HepG2 (cell line): ENCODE measurements at regions not wholly inside any gene's neighbourhood (a gene's known extent, or its start where the extent isn't known, plus 50 kb on each side); places are given as distances from the start of the nearest gene placed in this dataset.

Experiments
- CEBPG ChIP-seq: IDR thresholded peaks from 2 replicates; pipeline ENCODE4 v1.6.1; 2016
- CREB1 ChIP-seq, 2 experiments: fragments of 450-650 bp in 1 of 2; IDR thresholded peaks; 2 replicates each; pipeline ENCODE4 v1.6.1; 2016 to 2017; ENCODE audit warnings: control low read depth in 1 of 2, mild to moderate bottlenecking in 1 of 2, missing compliant biosample characterization in 1 of 2, missing genetic modification characterization in 1 of 2
- GATAD2A ChIP-seq: IDR thresholded peaks from 2 replicates; pipeline ENCODE4 v1.6.1; 2016
- HMGXB4 ChIP-seq, 2 experiments: sonication (generic) in 1 of 2; formaldehyde crosslinking in 1 of 2; IDR thresholded peaks; 2 replicates each; pipeline versions ENCODE4 v1.4.0 to v1.6.1; 2018 to 2020; ENCODE audit warnings: missing genetic modification reagents in 2 of 2, borderline replicate concordance in 1 of 2, low read depth in 1 of 2, mild to moderate bottlenecking in 1 of 2, missing biosample characterization in 1 of 2
- HNF1B ChIP-seq: sonication (generic); formaldehyde crosslinking; IDR thresholded peaks from 2 replicates; pipeline ENCODE4 v1.5.1; 2020; ENCODE audit warnings: mild to moderate bottlenecking, moderate library complexity, missing genetic modification reagents
- NCOR1 ChIP-seq: fragments of 200-600 bp; sonication (generic); IDR thresholded peaks from 2 replicates; pipeline ENCODE4 v1.7.0; 2017; ENCODE audit warnings: antibody characterized with exemption, low read length, borderline replicate concordance
- NFIC ChIP-seq: IDR thresholded peaks from 2 replicates; pipeline ENCODE4 v1.6.1; 2012; ENCODE audit warnings: mild to moderate bottlenecking, low read length, inconsistent platforms
- NR2F6 ChIP-seq, 2 experiments: IDR thresholded peaks; 2 replicates each; pipeline ENCODE4 v1.6.1; 2016; ENCODE audit warnings: antibody characterized with exemption in 1 of 2, mild to moderate bottlenecking in 1 of 2
- RARA ChIP-seq: IDR thresholded peaks from 2 replicates; pipeline ENCODE4 v1.6.1; 2016; ENCODE audit warnings: missing genetic modification reagents, missing compliant biosample characterization
- RXRB ChIP-seq: IDR thresholded peaks from 2 replicates; pipeline ENCODE4 v1.6.1; 2016; ENCODE audit warnings: borderline replicate concordance, missing genetic modification reagents, missing compliant biosample characterization
- SALL1 ChIP-seq: sonication (generic); formaldehyde crosslinking; IDR thresholded peaks from 2 replicates; pipeline ENCODE4 v1.8.0; 2022; ENCODE audit warnings: mild to moderate bottlenecking, missing genetic modification reagents
- SOX6 ChIP-seq, 2 experiments: fragments of 450-650 bp in 1 of 2; sonication (generic) in 1 of 2; formaldehyde crosslinking in 1 of 2; IDR thresholded peaks; 2 replicates each; pipeline versions ENCODE4 v1.4.0 to v1.6.1; 2017 to 2020; ENCODE audit warnings: antibody characterized with exemption in 1 of 2, mild to moderate bottlenecking in 1 of 2, missing genetic modification reagents in 1 of 2
- TEAD2 ChIP-seq: sonication (generic); formaldehyde crosslinking; IDR thresholded peaks from 2 replicates; pipeline ENCODE4 v1.9.0; 2021; ENCODE audit warnings: missing genetic modification reagents
- THAP11 ChIP-seq: IDR thresholded peaks from 2 replicates; pipeline ENCODE4 v1.6.1; 2016; ENCODE audit warnings: missing biosample characterization, missing genetic modification reagents
- TSC22D2 ChIP-seq: sonication (generic); formaldehyde crosslinking; IDR thresholded peaks from 2 replicates; pipeline ENCODE4 v1.5.1; 2020; ENCODE audit warnings: missing genetic modification reagents, mild to moderate bottlenecking, borderline replicate concordance
- ZBTB46 ChIP-seq: sonication (generic); formaldehyde crosslinking; IDR thresholded peaks from 2 replicates; pipeline ENCODE4 v1.4.0; 2020; ENCODE audit warnings: mild to moderate bottlenecking, missing genetic modification reagents, borderline replicate concordance
- ZBTB8A ChIP-seq: sonication (generic); formaldehyde crosslinking; IDR thresholded peaks from 2 replicates; pipeline ENCODE4 v1.4.0; 2020; ENCODE audit warnings: mild to moderate bottlenecking, low read depth, missing genetic modification reagents, borderline replicate concordance
- ZNF276 ChIP-seq: sonication (generic); formaldehyde crosslinking; IDR thresholded peaks from 2 replicates; pipeline ENCODE4 v1.4.0; 2020; ENCODE audit warnings: mild to moderate bottlenecking, low read depth, missing genetic modification reagents
- ZNF34 ChIP-seq: sonication (generic); formaldehyde crosslinking; IDR thresholded peaks from 2 replicates; pipeline ENCODE4 v1.4.0; 2020; ENCODE audit warnings: mild to moderate bottlenecking, missing genetic modification reagents, borderline replicate concordance
- ZNF350 ChIP-seq: sonication (generic); formaldehyde crosslinking; IDR thresholded peaks from 2 replicates; pipeline ENCODE4 v1.4.0; 2020; ENCODE audit warnings: mild to moderate bottlenecking, low read depth, missing genetic modification reagents, borderline replicate concordance
- ZNF549 ChIP-seq: sonication (generic); formaldehyde crosslinking; IDR thresholded peaks from 2 replicates; pipeline ENCODE4 v1.5.0; 2020; ENCODE audit warnings: missing genetic modification reagents

- no peak for TF ChIP-seq HMGXB4 (CRISPR knock-in tag; IDR thresholded peaks at IDR 0.05; ENCODE audit: borderline replicate concordance in 1 of 2, low read depth in 1 of 2)
- TF ChIP-seq RXRB, result peak; percentile 82
- peak; percentile 29; the same call in 1 of the 2 replicates for TF ChIP-seq SALL1 (CRISPR knock-in tag)
- TF ChIP-seq TSC22D2 (CRISPR knock-in tag), result no peak
- TF ChIP-seq GATAD2A, result peak; percentile 41; the same call in 1 of the 2 replicates
- no peak for TF ChIP-seq THAP11 (CRISPR knock-in tag)
- TF ChIP-seq NR2F6 (IDR thresholded peaks at IDR 0.05), result peak; percentile 73
- peak; percentile 33; the same call in 1 of the 2 replicates for TF ChIP-seq NR2F6 (CRISPR knock-in tag; IDR thresholded peaks at IDR 0.05)
- TF ChIP-seq ZNF276 (CRISPR knock-in tag), result no peak
- TF ChIP-seq RARA, result peak; percentile 88
- no peak for TF ChIP-seq ZBTB46
- TF ChIP-seq ZNF34 (CRISPR knock-in tag), result no peak
- TF ChIP-seq CREB1 (IDR thresholded peaks at IDR 0.05), result no peak
- no peak for TF ChIP-seq CREB1 (CRISPR knock-in tag; IDR thresholded peaks at IDR 0.05)
- TF ChIP-seq TEAD2 (CRISPR knock-in tag), result no peak
- TF ChIP-seq HNF1B (CRISPR knock-in tag), result no peak
- TF ChIP-seq SOX6 (IDR thresholded peaks at IDR 0.05), result no peak
- peak; percentile 57 for TF ChIP-seq SOX6 (CRISPR knock-in tag; IDR thresholded peaks at IDR 0.05)
- no peak for TF ChIP-seq ZNF350 (CRISPR knock-in tag)
- TF ChIP-seq ZNF549 (CRISPR knock-in tag), result no peak
- TF ChIP-seq ZBTB8A (CRISPR knock-in tag), result no peak
- TF ChIP-seq NFIC, result no peak
- TF ChIP-seq CEBPG (CRISPR knock-in tag), result 0 out of 2 replicates have a peak, but pooled peaks have one; percentile 6
- TF ChIP-seq NCOR1, result no peak
Measured at GRCh38 chr2:62568074-62568473, 62.1 kb upstream of the TMEM17 start (continued).
